HG03439 (cell line): ENCODE measurements at regions not wholly inside any gene's neighbourhood (a gene's known extent, or its start where the extent isn't known, plus 50 kb on each side); places are given as distances from the start of the nearest gene placed in this dataset.

Experiments
- ATAC-seq: cut with Tn5 transposase; IDR thresholded peaks from one replicate; pipeline ENCODE4 v1.9.1; 2021; ENCODE audit warnings: mild to moderate bottlenecking, moderate library complexity; ENCODE audit not compliant: unreplicated experiment

DNA sequence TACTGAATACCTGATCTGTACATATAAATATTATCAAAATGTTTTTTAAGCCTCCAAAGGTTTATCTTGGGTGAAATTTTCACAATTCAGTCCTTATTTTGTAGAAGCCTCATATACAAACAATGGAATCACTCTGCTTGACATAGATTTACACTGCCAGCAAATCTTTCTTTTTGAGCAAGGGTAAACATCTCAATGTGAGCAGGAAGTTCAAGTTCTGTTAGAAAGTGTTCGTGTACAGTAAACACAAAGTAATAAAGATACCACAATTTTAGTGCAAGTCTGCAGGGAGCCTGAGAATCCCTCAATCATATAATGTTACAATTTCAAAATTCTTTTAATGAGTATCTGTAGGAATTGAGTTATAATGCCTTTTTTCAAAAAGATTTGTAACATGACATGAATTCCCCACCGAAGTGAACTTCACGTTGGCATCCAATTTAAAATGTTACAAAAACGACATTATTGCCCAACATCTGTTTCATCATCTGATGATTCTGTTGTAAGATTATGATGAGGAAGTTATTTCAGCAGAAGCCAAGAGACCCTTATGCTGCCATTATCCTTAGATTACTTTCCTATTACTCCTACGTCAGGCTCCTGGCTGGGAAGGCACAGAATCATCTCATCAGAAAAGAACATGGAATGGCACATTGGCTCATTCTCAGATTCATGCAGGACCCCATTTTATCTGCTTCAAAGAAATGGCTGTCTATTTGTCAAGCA is 283.9 kb upstream of the ACVR2A start:
- ATAC-seq, result no peak

DNA sequence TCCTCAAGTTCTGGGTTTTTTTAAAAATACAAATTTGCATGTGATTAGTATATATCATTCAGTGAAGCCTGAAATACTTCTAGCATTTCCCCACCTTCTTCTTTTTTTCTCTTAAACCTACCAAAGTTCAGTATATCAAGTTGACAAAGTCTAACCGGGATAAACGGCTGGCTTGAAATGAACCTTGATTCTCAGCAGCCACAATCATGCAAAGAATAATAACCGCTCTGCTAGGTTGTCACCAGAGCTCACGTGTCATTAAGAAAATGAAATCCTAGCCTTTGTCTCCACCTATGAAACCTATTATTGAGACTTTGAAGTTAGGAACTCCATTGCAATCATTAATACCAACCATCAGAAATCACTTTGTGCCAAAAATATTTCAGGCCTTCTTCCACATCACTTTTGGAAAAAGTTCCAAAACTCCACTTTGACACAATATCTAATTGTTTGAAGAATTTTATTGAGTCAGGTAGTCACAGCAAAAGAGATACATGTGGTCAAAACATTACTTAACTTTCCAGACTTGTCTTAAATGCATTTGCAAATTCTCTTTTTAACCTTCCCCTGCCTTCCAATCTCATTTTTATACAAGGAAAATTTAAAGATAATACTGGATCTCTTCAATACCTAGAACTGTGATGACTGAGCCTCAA is 285.6 kb upstream of the ACVR2A start:
- no peak for ATAC-seq

DNA sequence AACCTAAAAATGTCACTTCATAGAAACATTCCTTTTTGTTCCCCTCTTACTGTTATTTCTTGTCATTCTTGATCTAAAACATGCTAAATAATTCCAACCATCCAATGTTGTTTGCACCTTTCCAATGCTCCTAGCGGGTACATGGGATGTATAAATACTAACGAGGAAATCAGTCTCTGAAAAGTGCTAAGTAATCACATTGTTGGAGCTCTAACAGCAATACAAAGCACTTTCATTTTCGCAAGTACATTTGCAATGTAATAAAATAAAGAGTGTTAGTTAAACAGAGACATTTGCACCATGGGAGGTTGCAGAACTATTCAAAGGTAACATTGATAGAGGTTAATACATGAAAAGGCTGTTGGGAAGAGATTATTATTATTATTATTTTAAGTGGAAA is 286.2 kb upstream of the ACVR2A start:
- ATAC-seq, result no peak

DNA sequence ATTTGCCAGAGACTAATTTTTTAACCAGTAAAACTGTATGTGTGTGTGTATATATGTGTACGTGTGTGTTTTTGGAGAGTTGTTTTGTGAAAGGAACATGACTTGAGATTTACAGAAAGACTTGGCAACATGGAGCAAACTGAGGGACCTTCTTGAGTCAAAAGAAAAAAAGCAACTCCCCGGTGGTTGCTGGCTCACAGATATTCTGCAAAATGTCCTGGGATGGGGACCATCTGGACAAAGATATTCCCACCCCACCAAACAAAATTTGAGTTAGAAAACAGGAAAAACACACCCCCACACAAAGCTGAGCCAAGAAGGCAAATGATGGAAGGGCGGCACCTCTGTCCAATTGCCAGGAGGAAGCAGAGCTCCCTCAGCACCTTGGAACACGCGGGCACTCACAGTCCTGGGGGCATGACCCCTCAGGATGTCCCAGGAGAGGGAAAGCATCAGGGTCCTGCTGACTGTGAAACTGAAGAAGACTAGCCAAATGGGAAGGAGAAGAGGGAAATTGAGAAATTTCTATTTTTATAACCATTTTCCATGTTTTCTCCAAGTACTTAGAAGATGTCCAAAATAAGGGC is 290.2 kb upstream of the ACVR2A start:
- ATAC-seq, result no peak

DNA sequence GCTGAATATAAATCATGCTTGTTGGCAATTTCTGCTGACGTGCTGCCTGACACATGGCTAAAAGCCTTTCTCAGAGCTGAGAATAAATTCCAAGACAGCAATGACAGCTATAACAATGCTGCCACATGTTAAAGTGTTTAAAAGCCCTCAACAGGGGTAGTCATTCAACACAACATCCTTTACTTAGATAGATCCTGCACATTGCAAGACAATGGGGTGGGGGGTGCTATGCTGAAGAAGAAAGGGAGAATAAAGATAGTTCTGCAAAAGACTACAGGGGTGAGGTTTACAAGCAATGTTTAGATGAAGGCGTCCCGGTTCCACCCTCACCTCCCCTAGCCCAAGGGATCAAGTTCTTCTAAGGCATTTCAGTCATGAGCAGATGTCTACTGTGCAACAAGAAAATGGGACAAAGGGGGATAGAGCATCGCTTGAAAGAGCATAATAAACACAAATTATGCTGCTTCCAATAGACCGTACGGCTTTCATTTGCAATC is 291.0 kb upstream of the ACVR2A start:
- ATAC-seq, result no peak

DNA sequence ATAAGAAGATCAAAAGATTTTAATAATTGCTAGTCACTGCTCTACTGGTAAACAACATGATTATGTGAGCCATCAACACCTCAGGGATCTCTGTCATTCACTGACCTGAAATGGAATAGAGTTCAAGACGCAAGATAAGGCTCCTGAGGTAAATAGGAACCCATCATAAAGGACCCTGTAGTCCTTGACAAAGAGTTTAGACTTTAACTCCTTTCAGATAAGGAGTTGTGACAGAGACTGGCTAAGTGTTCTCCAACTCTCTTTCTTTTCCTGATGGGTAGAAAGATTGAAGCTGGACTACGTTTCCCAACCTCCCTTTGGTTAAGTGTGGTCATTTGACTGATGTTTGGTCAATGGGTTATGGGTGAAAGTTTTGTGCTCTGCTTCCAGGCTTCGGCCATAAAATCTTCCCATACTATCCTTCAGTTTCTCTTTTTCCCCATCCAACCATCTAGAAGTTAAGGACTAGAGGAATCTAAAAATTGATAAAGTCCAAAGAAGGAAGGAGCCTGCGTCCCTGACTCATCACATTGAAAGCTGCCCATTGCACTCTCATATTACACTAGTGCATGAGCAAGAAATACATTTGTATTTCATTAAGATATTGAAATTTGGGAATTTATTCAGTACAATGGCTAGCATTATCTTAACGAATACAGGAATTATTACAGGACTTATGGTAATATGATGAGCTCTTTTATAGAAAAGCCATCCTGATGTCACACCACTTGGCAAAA is 293.7 kb upstream of the ACVR2A start:
- no peak for ATAC-seq

DNA sequence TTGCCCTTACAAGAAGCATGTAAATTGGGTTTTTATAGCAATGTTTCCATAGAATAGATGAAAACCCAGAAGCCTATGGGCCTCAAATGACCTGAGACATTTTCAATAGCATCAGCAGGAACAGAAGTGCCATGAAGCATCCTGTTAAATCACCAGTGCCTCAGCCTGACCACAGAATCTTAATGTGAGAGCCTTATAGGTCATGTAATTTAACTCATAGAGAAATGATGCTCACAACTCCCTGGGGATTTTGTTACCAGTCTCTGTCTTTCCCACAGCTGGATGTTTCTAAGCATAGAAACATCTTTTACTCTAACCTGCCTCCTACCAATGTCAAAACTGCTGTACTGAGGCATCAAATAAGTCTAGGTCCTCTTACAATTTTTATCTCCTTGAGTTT is 295.8 kb upstream of the ACVR2A start:
- no peak for ATAC-seq

DNA sequence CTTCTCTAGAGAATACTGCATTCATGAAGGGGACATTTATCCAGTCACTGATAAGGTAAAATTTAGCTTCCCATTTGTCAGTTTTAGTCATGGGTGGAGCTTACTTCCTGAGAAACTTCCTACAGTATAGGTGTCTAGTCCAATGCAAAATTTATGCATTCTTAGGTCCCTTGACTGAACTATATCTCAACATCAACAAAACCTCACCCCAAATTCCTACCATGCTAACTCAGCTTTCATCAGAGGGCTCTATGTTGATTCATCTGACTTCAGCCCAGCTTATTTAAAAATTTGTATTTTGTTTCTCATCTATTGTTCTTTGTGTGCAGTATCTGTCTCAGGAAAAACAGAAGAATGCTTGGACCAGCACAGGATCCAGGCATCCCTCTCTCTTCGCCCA is 296.4 kb upstream of the ACVR2A start:
- no peak for ATAC-seq

DNA sequence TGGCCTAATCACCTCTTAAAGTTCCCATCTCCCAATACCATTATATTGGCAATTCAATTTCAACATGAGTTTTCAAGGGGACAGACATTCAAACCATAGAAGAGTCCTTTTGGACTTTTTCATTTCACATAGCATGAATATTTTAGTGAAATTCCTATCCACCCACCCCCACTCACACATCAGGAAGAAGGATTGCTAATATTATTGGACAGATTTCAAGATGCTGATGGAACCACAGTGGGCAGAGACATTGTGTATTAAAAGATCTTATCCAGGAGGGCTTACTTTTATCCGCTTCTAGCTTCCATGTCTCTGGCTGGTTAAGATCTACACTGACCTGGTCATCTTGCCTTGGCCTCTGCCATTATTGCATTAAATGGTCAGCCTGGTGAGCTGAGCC is 297.4 kb upstream of the ACVR2A start:
- ATAC-seq, result no peak

DNA sequence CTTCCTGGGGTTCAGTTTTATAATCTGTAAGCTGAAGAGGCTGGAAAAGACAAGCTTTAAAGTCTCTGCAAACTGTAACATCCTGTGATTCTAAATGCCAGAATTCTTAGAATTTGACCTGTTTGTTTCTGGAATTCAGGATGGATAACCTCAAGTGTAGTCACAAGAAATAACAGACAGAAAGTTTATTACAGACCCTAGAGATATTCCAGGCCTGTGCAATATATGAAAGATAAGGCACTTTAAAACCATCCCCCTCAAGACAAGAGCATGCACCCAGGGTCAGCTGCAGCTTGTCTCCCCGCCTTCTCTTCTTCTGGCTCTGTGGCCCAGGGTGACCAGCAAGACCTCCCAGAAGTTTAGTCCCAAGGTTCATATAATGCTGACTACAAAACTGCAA is 298.7 kb upstream of the ACVR2A start:
- no peak for ATAC-seq

DNA sequence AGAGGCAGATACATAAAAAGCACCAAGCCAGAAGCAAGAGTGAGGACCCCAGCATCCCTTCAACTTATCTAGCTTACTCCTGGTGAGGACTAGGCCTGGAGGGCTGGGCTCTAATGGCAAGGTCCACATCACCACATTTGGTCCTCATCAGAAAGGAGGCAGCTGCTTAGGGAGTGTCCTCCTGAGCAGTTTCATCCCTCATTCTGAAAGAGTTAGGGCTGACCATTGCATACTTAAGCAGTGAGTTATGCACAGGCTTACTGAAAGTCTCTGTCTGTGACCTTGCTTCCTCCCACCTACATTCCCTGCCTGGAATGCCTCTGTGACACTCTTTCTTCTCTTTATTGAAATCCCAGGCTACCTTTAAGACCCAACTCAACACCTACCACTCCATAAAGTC is 301.8 kb upstream of the ACVR2A start:
- no peak for ATAC-seq

DNA sequence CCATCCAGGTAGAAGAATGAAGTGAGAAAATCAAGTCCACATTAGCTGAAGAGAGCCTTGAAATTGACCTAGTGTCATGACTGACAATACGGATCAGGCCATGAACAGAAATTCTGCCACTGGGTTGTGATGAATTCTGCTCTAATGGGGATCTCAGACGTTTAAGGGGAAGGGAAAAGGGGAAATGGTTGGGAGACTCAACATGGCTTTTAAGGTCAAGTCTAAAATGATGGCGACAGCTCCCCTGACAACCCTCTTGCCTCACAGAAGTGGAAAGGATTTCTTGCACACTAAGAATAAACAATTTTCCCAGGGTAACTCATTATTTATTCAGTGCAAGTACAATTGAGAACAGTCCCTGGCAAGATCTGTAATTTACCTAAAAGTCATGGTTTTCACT is 302.5 kb upstream of the ACVR2A start:
- no peak for ATAC-seq

DNA sequence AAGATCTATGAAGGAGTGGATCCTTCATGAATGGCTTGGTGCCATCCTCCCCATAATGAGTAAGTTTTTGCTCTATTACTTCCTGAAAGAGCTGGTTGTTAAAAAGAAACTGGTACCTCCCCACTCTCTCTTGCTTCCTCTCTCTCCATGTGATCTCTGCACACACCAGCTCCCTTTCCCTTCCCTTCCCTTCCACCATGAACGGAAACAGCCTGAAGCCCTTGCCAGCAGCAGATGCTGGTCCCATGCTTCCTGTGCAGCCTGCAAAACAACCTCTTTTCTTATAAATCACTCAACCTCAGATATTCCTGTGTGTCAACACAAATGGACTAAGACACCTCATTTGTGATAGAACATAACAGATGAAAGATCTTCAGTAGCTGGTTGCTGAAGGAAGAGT is 303.5 kb upstream of the ACVR2A start:
- no peak for ATAC-seq

DNA sequence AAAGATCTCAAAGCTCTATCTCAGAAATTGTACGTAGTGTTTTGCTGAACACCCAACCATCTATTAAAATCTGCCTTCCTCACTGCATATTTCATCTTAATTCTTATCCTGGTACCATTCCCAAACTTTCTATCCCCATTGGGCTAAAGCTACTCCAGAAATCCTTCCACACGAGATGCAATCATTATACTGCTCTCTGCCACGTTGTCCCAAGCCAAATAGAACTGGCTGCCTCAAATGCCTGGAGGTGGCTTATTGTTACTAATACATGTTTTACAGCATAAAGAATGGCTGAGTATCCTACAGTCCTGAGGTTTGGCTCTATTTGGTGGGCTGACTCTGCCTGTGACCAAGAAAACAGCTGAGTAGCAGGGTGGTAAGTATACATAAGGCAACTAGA is 306.0 kb upstream of the ACVR2A start:
- ATAC-seq, result no peak

DNA sequence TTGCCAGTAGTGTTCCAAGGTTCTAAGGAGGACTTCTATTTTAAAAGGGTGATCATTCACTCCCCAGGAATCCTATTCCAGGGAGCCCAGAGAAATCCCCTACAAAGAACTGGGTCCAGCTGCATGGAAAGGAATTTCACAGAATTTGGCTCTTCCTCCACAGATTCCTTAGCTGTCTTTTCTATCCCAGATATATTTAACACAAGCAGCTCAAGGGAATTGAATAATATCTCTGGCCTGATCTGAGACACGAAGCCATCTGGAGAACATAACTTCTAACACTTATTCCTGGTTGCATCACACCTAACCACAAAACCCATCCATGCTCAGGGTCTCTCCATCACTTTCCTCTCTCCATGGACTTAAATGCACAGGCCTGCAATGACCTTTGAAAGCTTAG is 306.7 kb upstream of the ACVR2A start:
- no peak for ATAC-seq

DNA sequence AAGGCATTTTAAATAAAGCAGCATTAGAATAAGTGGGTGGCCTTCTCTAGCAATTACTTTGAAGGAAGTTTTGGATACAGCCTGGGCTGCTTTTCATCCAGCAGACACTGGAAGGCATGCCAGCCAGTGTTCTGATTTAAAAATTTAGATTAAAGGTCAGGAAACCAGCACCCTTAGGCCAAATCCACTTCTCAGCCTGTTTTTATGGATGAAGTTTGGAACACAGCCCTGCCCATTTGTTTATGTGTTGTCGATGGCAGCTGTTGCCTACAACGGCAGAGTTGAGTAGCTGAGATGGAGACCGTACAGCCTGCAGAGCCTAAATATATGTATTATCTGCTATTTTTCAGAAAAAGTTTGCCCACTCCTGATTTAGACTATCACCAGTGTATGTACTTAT is 313.6 kb upstream of the ACVR2A start:
- ATAC-seq, result no peak

DNA sequence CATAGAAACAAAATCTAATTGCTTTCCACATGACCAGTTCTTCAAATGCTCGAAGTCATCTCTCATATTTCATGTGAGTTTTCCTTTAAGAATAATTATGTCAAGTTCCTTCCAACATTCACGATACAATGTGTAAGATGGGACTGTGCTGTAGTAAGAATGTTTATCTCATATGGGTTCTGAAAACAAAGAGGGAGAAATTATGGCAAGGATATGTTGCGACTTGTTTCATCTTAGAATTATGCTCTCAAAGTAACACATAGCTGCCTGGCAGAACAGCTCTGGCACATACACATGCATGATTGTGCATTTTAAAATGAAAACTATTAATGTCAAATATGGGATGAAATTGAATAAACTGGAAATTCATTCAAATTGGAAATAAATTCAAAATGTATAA is 314.8 kb upstream of the ACVR2A start:
- ATAC-seq, result no peak

DNA sequence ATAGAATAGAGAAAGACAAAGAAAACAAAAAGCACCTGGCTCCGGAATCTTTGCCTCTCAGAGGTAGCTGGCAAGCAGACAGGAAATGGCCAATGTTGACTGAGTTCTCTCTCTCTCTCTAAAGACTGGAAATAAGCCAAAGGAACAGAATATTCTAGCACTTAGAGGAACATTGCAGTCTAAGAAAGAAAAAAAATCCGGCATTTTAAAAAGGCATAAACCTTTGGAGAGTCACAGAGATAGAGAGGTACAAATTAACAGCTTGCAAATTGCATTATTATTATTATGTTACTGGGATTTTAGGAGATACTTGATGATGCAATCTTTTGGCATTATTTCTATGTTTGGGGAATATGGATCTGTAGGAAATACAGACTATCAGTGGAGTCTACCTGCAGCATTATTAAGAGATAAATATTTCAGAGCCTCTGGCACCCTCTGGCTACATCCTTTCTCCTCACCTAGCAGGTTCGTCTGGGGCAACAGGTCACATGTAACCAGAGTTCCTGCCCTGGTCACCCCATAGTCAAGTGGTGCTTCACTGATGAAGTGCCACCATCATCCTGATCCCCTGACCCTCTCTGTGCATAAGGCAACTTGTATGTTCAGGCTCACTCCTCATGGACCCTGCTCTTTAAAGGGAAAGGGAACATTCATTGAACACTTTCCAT is 318.9 kb upstream of the ACVR2A start:
- no peak for ATAC-seq

DNA sequence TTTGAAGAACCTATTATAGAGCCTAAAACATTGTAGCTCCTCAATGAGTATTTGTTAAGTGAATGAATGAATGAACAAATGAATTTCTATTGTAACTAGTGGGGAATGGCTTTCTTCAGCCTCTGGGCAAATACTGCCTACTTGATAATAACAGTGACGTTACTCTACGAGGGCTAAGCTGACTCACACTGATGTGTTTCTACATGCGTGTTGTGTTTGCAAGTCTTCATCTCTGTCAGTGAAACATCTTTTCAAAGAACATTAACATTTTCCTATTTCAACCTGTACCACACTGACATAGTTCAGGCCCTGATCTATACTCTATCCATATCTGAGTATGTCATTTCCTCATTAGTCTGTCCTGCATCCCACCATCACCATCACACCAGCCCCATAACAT is 319.9 kb upstream of the ACVR2A start:
- no peak for ATAC-seq

DNA sequence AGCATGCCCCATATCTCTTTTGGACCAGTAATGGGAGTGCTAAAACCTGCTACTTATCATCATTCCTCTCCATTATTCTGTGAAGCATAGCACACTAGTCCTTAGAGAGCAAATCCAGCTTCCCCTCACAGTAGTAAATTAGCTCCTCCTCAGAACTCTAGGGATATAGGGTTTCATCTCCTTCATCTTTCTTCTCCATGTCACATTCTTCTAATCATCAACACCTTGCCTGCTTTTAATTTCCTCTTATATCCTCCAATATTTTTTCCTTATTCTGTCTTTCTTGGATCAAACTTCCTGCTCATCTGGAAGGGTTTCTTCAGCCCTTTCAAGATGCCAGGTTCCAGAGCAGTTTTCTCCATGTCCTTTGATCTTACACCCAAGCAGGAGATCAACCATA is 321.4 kb upstream of the ACVR2A start:
- no peak for ATAC-seq

DNA sequence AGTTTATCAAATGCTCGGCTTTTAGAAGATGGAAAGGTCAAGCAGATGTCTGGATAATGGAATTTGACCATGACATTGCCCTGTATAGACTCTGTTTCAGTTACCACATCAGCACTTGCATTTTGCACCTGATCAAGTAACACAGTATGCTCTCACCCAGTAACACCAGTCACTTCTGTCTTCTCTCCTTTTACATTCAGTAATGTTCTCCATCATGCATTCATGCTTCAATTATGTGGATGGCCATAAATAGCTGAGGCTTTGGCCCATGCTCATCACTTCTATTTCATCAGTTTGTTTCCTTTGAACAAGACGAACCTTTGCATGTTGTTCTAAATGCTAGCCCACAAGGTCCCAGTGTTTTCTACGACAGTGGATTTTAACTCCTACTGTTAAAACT is 322.9 kb upstream of the ACVR2A start:
- ATAC-seq, result no peak
